DND-41 (cell line): ENCODE measurements at regions not wholly inside any gene's neighbourhood (a gene's known extent, or its start where the extent isn't known, plus 50 kb on each side); places are given as distances from the start of the nearest gene placed in this dataset.

Experiments
- CTCF ChIP-seq: IDR thresholded peaks from 2 replicates; pipeline ENCODE4 v1.5.1; 2012; ENCODE audit warnings: borderline replicate concordance, low read length, moderate library complexity, mild to moderate bottlenecking; ENCODE audit not compliant: poor library complexity, severe bottlenecking; ENCODE audit errors: extremely low read depth
- EZH2 ChIP-seq: IDR thresholded peaks from 3 replicates; pipeline ENCODE4 v1.6.1; 2012; ENCODE audit warnings: borderline replicate concordance, low read depth, mild to moderate bottlenecking, moderate library complexity, low read length, inconsistent platforms; ENCODE audit not compliant: severe bottlenecking

- TF ChIP-seq CTCF: no peak
- TF ChIP-seq EZH2: no peak
Measured at GRCh38 chr10:130354573-130354954, 218.4 kb downstream of the GLRX3 start.
